Immature natural killer cell (primary cell): ENCODE measurements at regions not wholly inside any gene's neighbourhood (a gene's known extent, or its start where the extent isn't known, plus 50 kb on each side); places are given as distances from the start of the nearest gene placed in this dataset.

ENCODE experiments used
- DNase-seq, 3 donors: peaks; one replicate each; pipeline ENCODE4 v3.0.0; 2022; ENCODE audit warnings: mixed read lengths in 1 of 3
- H3K27ac Mint-ChIP-seq, 6 donors: one replicate each; pipeline ENCODE4 v1.8.0; 2020; ENCODE audit warnings: mixed read lengths in 6 of 6, mild to moderate bottlenecking in 5 of 6, inconsistent platforms in 4 of 6, moderate library complexity in 3 of 6
- H3K27me3 Mint-ChIP-seq, 3 donors: one replicate each; pipeline ENCODE4 v1.8.0; 2020 to 2021; ENCODE audit warnings: low read depth in 3 of 3, mild to moderate bottlenecking in 3 of 3, mixed read lengths in 3 of 3, moderate library complexity in 3 of 3, inconsistent platforms in 1 of 3
- H3K36me3 Mint-ChIP-seq, 3 donors: one replicate each; pipeline ENCODE4 v1.8.0; 2020; ENCODE audit warnings: mixed read lengths in 3 of 3, inconsistent platforms in 2 of 3, mild to moderate bottlenecking in 2 of 3
- H3K4me1 Mint-ChIP-seq, 2 donors: one replicate each; pipeline ENCODE4 v1.8.0; 2020; ENCODE audit warnings: inconsistent platforms in 2 of 2, mild to moderate bottlenecking in 2 of 2, mixed read lengths in 2 of 2, moderate library complexity in 1 of 2
- H3K4me3 Mint-ChIP-seq, 5 donors: one replicate each; pipeline ENCODE4 v1.8.0; 2020; ENCODE audit warnings: mild to moderate bottlenecking in 5 of 5, mixed read lengths in 5 of 5, inconsistent platforms in 3 of 5, moderate library complexity in 3 of 5
- H3K9me3 Mint-ChIP-seq, 6 donors: one replicate each; pipeline ENCODE4 v1.8.0; 2020; ENCODE audit warnings: mild to moderate bottlenecking in 6 of 6, mixed read lengths in 6 of 6, inconsistent platforms in 4 of 6, moderate library complexity in 3 of 6

GRCh38 chr2:122003196-122003940, 247.9 kb downstream of the TSN start:
- Mint-ChIP-seq H3K27ac (no peak overlapping the region), H3K4me1 (no peaks in the 10 kb centered on the region), H3K36me3 (no peaks in the 10 kb centered on the region), H3K4me3 (no peak overlapping the region), H3K27me3 (peaks cover 0 to 2% (median 0%) of the 10 kb centered on the region in 3 donors), H3K9me3 (peaks cover 0 to 6% (median 0%) of the 10 kb centered on the region in 6 donors)
- DNase-seq = no peak

- no peak overlapping the region for H3K4me3 Mint-ChIP-seq
- peaks cover 0 to 2% (median 0%) of the 10 kb centered on the region in 6 donors for H3K9me3 Mint-ChIP-seq
- no peak overlapping the region for H3K27ac Mint-ChIP-seq
- peaks cover 0 to 4% (median 2%) of the 10 kb centered on the region in 3 donors for H3K27me3 Mint-ChIP-seq
- DNase-seq = no peak
- no peaks in the 10 kb centered on the region for H3K4me1 Mint-ChIP-seq
- no peaks in the 10 kb centered on the region for H3K36me3 Mint-ChIP-seq
Observed at GRCh38 chr2:122007126-122007525, 251.7 kb downstream of the TSN start.

- Mint-ChIP-seq H3K4me3 (no peak overlapping the region), H3K4me1 (no peaks in the 10 kb centered on the region), H3K9me3 (peaks cover 0 to 3% (median 0%) of the 10 kb centered on the region in 6 donors), H3K27me3 (peaks cover 0 to 4% (median 2%) of the 10 kb centered on the region in 3 donors), H3K36me3 (no peaks in the 10 kb centered on the region), H3K27ac (no peak overlapping the region)
- DNase-seq = no peak
Observed at GRCh38 chr2:122007577-122007976, 252.1 kb downstream of the TSN start.

GRCh38 chr2:122009561-122009960, 254.1 kb downstream of the TSN start:
- Mint-ChIP-seq H3K27ac (no peak overlapping the region), H3K4me1 (no peaks in the 10 kb centered on the region), H3K4me3 (no peak overlapping the region), H3K27me3 (peaks cover 0 to 4% (median 2%) of the 10 kb centered on the region in 3 donors), H3K36me3 (no peaks in the 10 kb centered on the region), H3K9me3 (peaks cover 0 to 2% (median 0%) of the 10 kb centered on the region in 6 donors)
- no peak for DNase-seq

- Mint-ChIP-seq H3K27me3 (peaks cover 0 to 6% (median 2%) of the 10 kb centered on the region in 3 donors), H3K4me1 (no peaks in the 10 kb centered on the region), H3K4me3 (no peak overlapping the region), H3K36me3 (no peaks in the 10 kb centered on the region), H3K27ac (no peak overlapping the region), H3K9me3 (peaks cover 0 to 2% (median 0%) of the 10 kb centered on the region in 6 donors)
- DNase-seq = no peak
Observed at GRCh38 chr2:122011493-122012270, 256.2 kb downstream of the TSN start.

- Mint-ChIP-seq H3K9me3 (no peaks in the 10 kb centered on the region), H3K4me1 (no peaks in the 10 kb centered on the region), H3K27me3 (peaks cover 0 to 4% (median 1%) of the 10 kb centered on the region in 3 donors), H3K4me3 (no peak overlapping the region), H3K36me3 (no peaks in the 10 kb centered on the region), H3K27ac (no peak overlapping the region)
- DNase-seq = no peak
Observed at GRCh38 chr2:122018736-122019135, 263.3 kb downstream of the TSN start.

- Mint-ChIP-seq H3K4me3 (no peak overlapping the region), H3K27ac (no peak overlapping the region), H3K4me1 (no peaks in the 10 kb centered on the region)
Observed at GRCh38 chr2:122019724-122020123, 264.3 kb downstream of the TSN start.

GRCh38 chr2:122020377-122020776, 264.9 kb downstream of the TSN start:
- no peaks in the 10 kb centered on the region for H3K36me3 Mint-ChIP-seq

More at GRCh38 chr2:122019724-122020123, 264.3 kb downstream of the TSN start:
- H3K9me3 Mint-ChIP-seq = no peaks in the 10 kb centered on the region
- DNase-seq = no peak
- no peaks in the 10 kb centered on the region for H3K36me3 Mint-ChIP-seq
- H3K27me3 Mint-ChIP-seq = peaks cover 0 to 4% (median 1%) of the 10 kb centered on the region in 3 donors

GRCh38 chr2:122021941-122022340, 266.5 kb downstream of the TSN start:
- Mint-ChIP-seq H3K4me1 (no peaks in the 10 kb centered on the region), H3K9me3 (no peaks in the 10 kb centered on the region), H3K4me3 (no peak overlapping the region), H3K36me3 (no peaks in the 10 kb centered on the region), H3K27ac (no peak overlapping the region), H3K27me3 (peaks cover 2 to 4% (median 2%) of the 10 kb centered on the region in 3 donors)
- DNase-seq = no peak

More at GRCh38 chr2:122020377-122020776, 264.9 kb downstream of the TSN start:
- Mint-ChIP-seq H3K9me3 (no peaks in the 10 kb centered on the region), H3K4me3 (no peak overlapping the region), H3K27me3 (peaks cover 0 to 4% (median 3%) of the 10 kb centered on the region in 3 donors), H3K27ac (no peak overlapping the region), H3K4me1 (no peaks in the 10 kb centered on the region)
- no peak for DNase-seq

- Mint-ChIP-seq H3K36me3 (no peaks in the 10 kb centered on the region), H3K27ac (no peak overlapping the region), H3K9me3 (no peaks in the 10 kb centered on the region), H3K4me3 (no peak overlapping the region), H3K4me1 (no peaks in the 10 kb centered on the region), H3K27me3 (peaks cover 2 to 4% (median 2%) of the 10 kb centered on the region in 3 donors)
- no peak for DNase-seq
Observed at GRCh38 chr2:122022531-122022930, 267.1 kb downstream of the TSN start.

GRCh38 chr2:122023059-122023864, 267.8 kb downstream of the TSN start:
- Mint-ChIP-seq H3K27me3 (peaks cover 2 to 4% (median 2%) of the 10 kb centered on the region in 3 donors), H3K4me1 (no peaks in the 10 kb centered on the region), H3K9me3 (no peaks in the 10 kb centered on the region), H3K27ac (no peak overlapping the region), H3K36me3 (no peaks in the 10 kb centered on the region), H3K4me3 (no peak overlapping the region)
- no peak for DNase-seq

- Mint-ChIP-seq H3K4me3 (no peak overlapping the region), H3K9me3 (no peaks in the 10 kb centered on the region), H3K4me1 (peaks cover 0 to 2% of the 10 kb centered on the region in 2 donors), H3K36me3 (no peaks in the 10 kb centered on the region), H3K27me3 (peaks cover 0 to 2% (median 2%) of the 10 kb centered on the region in 3 donors), H3K27ac (no peak overlapping the region)
- no peak for DNase-seq
Observed at GRCh38 chr2:122027510-122028217, 272.2 kb downstream of the TSN start.
